Astrocyte (in vitro differentiated cells and primary cell): ENCODE measurements at regions not wholly inside any gene's neighbourhood (a gene's known extent, or its start where the extent isn't known, plus 50 kb on each side); places are given as distances from the start of the nearest gene placed in this dataset.

Experiments
- DNase-seq: peaks from one replicate; pipeline ENCODE4 v3.0.0-alpha.2; 2010; ENCODE audit warnings: low read depth
- FAIRE-seq: peaks from 2 replicates; lab custom pipeline; 2011; peaks lifted over from hg19 to GRCh38; lab: Jason Lieb, UNC
- H2AFZ ChIP-seq: 2 replicates; pipeline ENCODE4 v1.6.0; 2012; ENCODE audit warnings: low read depth, low read length, inconsistent platforms
- H3K27ac ChIP-seq: 2 replicates; pipeline ENCODE4 v1.5.1; 2011; ENCODE audit warnings: low read depth, low read length, inconsistent platforms
- H3K27me3 ChIP-seq: 2 replicates; pipeline ENCODE4 v1.6.0; 2011; ENCODE audit warnings: low read length, inconsistent platforms; ENCODE audit not compliant: insufficient read depth
- H3K36me3 ChIP-seq: 2 replicates; pipeline ENCODE4 v1.5.1; 2011; ENCODE audit warnings: low read length, inconsistent platforms; ENCODE audit not compliant: insufficient read depth
- H3K4me1 ChIP-seq: 2 replicates; pipeline ENCODE4 v1.5.1; 2011; ENCODE audit warnings: low read length, inconsistent platforms; ENCODE audit not compliant: insufficient read depth
- H3K4me2 ChIP-seq: 2 replicates; pipeline ENCODE4 v1.6.0; 2012; ENCODE audit warnings: low read length, inconsistent platforms
- H3K4me3 ChIP-seq: 2 replicates; pipeline ENCODE4 v1.5.1; 2011; ENCODE audit warnings: low read depth, mild to moderate bottlenecking, low read length, inconsistent platforms; ENCODE audit not compliant: insufficient read depth
- H3K79me2 ChIP-seq: 2 replicates; pipeline ENCODE4 v1.6.0; 2012; ENCODE audit warnings: mild to moderate bottlenecking, low read length, inconsistent platforms; ENCODE audit not compliant: insufficient read depth
- H3K9ac ChIP-seq: 2 replicates; pipeline ENCODE4 v1.6.0; 2012; ENCODE audit warnings: mild to moderate bottlenecking, low read length, inconsistent platforms
- H3K9me3 ChIP-seq: 2 replicates; pipeline ENCODE4 v1.5.1; 2012; ENCODE audit warnings: low read depth, mild to moderate bottlenecking, low read length, inconsistent platforms; ENCODE audit not compliant: insufficient read depth
- H4K20me1 ChIP-seq: 2 replicates; pipeline ENCODE4 v1.6.0; 2012; ENCODE audit warnings: low read length, inconsistent platforms; ENCODE audit not compliant: insufficient read depth
- H3K27ac Mint-ChIP-seq: one replicate; pipeline ENCODE4 v1.8.0; 2021; ENCODE audit warnings: mild to moderate bottlenecking, mixed read lengths; ENCODE audit not compliant: unreplicated experiment
- H3K27me3 Mint-ChIP-seq: one replicate; pipeline ENCODE4 v1.8.0; 2021; ENCODE audit warnings: low read depth, mixed read lengths; ENCODE audit not compliant: unreplicated experiment
- H3K36me3 Mint-ChIP-seq: one replicate; pipeline ENCODE4 v1.8.0; 2021; ENCODE audit warnings: low read depth, mixed read lengths; ENCODE audit not compliant: unreplicated experiment
- H3K4me1 Mint-ChIP-seq: one replicate; pipeline ENCODE4 v1.8.0; 2021; ENCODE audit warnings: low read depth, mixed read lengths; ENCODE audit not compliant: unreplicated experiment
- H3K4me3 Mint-ChIP-seq: one replicate; pipeline ENCODE4 v1.8.0; 2021; ENCODE audit warnings: mild to moderate bottlenecking, moderate library complexity, mixed read lengths; ENCODE audit not compliant: unreplicated experiment
- H3K9me3 Mint-ChIP-seq: one replicate; pipeline ENCODE4 v1.8.0; 2021; ENCODE audit warnings: mild to moderate bottlenecking, mixed read lengths; ENCODE audit not compliant: unreplicated experiment
- EZH2 ChIP-seq: IDR thresholded peaks from 2 replicates; pipeline ENCODE4 v1.6.1; 2012; ENCODE audit warnings: mild to moderate bottlenecking, low read length, inconsistent platforms; ENCODE audit not compliant: insufficient read depth
- TF ChIP-seq, protein P1 (sequence below): IDR thresholded peaks from 2 replicates; pipeline ENCODE4 v1.5.1; 2011; ENCODE audit warnings: low read depth, mild to moderate bottlenecking, inconsistent platforms, low read length, moderate library complexity; ENCODE audit not compliant: insufficient read depth

DNA sequence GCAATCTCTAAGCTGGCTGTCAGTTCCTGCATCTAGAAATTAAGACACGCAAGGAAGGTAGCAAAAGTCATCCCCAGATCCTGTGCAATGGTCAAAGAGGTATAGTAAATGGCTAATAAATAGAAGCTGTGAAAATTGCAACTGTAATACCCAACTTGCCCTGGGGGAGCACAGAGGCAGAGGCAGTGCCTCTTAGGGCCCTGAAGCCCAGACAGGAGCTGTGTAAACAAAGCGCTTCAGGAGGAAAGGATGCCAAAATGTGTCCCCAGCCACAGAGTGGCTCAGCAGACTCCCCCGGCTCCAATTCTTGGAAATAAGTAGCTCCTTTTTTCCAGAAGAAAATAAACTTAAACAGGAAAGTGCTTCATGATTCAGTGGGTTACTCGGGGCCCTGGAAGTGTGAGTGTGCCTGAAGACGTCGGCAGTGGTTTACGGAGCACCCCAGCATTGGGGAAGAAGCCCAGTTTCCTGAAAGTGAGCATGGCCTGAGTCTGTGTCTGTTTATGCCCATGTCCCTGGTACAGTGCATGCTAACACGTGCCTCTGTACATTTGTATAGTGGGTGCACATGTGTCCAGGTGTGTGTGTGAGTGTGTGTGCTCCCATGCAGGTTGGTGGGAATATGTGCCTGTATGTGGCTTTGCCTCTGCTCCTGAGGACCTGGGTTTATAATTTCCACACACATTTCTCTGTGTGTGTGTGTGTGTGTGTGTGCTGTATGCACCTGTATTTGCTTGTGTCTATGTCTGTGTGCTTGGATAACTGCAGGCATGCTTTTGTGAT, 246.7 kb downstream of the MAFB start:
- no peak for DNase-seq
- no peaks in the 10 kb centered on the region for H3K36me3 Mint-ChIP-seq
- H3K4me1 Mint-ChIP-seq, result peaks cover 18% of the 10 kb centered on the region
- Histone ChIP-seq H2AFZ (no peak overlapping the region), H3K27me3 (no peaks in the 10 kb centered on the region), H3K36me3 (no peaks in the 10 kb centered on the region), H3K4me1 (no peaks in the 10 kb centered on the region), H3K79me2 (no peaks in the 10 kb centered on the region), H3K4me3 (no peak overlapping the region), H3K9me3 (no peaks in the 10 kb centered on the region), H4K20me1 (no peaks in the 10 kb centered on the region), H3K9ac (no peak overlapping the region), H3K27ac (no peak overlapping the region), H3K4me2 (no peak overlapping the region)
- FAIRE-seq, result no peak
- H3K9me3 Mint-ChIP-seq, result no peaks in the 10 kb centered on the region
- H3K27me3 Mint-ChIP-seq, result peaks cover 3% of the 10 kb centered on the region
- no peak overlapping the region for H3K4me3 Mint-ChIP-seq
- no peak overlapping the region for H3K27ac Mint-ChIP-seq
- no peak for TF ChIP-seq EZH2
- TF ChIP-seq, protein P1, sequence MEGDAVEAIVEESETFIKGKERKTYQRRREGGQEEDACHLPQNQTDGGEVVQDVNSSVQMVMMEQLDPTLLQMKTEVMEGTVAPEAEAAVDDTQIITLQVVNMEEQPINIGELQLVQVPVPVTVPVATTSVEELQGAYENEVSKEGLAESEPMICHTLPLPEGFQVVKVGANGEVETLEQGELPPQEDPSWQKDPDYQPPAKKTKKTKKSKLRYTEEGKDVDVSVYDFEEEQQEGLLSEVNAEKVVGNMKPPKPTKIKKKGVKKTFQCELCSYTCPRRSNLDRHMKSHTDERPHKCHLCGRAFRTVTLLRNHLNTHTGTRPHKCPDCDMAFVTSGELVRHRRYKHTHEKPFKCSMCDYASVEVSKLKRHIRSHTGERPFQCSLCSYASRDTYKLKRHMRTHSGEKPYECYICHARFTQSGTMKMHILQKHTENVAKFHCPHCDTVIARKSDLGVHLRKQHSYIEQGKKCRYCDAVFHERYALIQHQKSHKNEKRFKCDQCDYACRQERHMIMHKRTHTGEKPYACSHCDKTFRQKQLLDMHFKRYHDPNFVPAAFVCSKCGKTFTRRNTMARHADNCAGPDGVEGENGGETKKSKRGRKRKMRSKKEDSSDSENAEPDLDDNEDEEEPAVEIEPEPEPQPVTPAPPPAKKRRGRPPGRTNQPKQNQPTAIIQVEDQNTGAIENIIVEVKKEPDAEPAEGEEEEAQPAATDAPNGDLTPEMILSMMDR, result no peak

DNA sequence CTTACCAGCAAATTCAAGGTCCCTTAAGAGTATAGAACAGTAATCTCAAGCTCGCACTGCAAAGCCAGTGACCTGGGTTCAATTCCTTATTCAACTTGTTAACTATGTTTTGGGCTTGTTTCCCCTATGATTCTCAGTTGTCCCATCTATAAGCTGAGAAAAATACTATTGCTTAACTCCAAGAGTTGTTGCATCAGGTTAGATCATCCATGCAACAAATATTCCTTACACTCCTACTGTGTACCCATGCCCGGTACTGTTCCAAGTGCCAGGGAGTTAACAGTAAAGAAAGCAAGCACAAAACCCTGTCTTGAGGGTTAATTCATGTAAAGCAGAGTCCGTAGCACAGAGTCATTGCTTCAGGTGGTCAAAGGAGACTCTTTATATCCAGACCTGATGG, 247.3 kb downstream of the MAFB start:
- Mint-ChIP-seq H3K27me3 (peaks cover 3% of the 10 kb centered on the region), H3K27ac (no peak overlapping the region), H3K9me3 (no peaks in the 10 kb centered on the region), H3K4me3 (no peak overlapping the region), H3K4me1 (peaks cover 14% of the 10 kb centered on the region), H3K36me3 (no peaks in the 10 kb centered on the region)
- H3K9ac ChIP-seq, result no peak overlapping the region
- no peaks in the 10 kb centered on the region for H3K79me2 ChIP-seq
- H3K4me2 ChIP-seq, result no peak overlapping the region
- no peaks in the 10 kb centered on the region for H3K9me3 ChIP-seq
- DNase-seq (no peak), FAIRE-seq (no peak)
- H3K27ac ChIP-seq, result no peak overlapping the region
- no peaks in the 10 kb centered on the region for H3K36me3 ChIP-seq
- H2AFZ ChIP-seq, result no peak overlapping the region
- no peaks in the 10 kb centered on the region for H3K4me1 ChIP-seq
- no peaks in the 10 kb centered on the region for H3K27me3 ChIP-seq
- H4K20me1 ChIP-seq, result no peaks in the 10 kb centered on the region
- H3K4me3 ChIP-seq, result no peak overlapping the region
- TF ChIP-seq EZH2, result no peak
- TF ChIP-seq, protein P1, result no peak

DNA sequence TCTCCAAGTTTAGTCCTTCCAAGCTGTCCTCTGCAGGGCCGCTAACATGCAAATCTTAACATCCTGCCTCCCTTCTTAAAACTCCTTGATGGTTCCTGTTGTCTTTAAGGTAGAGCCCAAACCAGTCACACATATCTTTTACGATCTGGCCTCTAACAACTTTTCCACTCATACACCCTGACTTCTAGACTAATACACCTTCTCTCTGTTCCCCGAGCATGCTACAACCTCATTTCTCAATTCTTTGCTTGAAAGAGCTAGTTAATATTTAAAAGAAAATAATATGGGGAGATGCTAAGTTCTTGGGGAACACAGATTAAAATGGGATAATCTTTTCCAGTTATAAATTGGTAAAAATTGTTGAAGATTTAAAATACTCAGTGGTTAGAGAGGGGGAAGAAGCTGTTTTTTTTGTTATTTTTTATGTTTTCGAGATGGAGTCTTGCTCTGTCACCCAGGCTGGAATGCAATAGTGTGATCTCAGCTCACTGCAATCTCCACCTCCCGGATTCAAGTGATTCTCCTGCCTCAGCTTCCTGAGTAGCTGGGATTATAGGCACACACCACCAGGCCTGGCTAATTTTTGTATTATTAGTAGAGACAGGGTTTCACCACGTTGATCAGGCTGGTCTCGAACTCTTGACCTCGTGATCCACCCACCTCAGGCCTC, 250.7 kb downstream of the MAFB start:
- H3K4me3 Mint-ChIP-seq, result no peak overlapping the region
- no peaks in the 10 kb centered on the region for H3K9me3 ChIP-seq
- no peaks in the 10 kb centered on the region for H3K27me3 ChIP-seq
- no peak for DNase-seq
- TF ChIP-seq, protein P1, result no peak
- TF ChIP-seq EZH2, result no peak
- H3K4me2 ChIP-seq, result no peak overlapping the region
- H3K4me1 ChIP-seq, result no peaks in the 10 kb centered on the region
- no peaks in the 10 kb centered on the region for H4K20me1 ChIP-seq
- H3K9ac ChIP-seq, result no peak overlapping the region
- no peak overlapping the region for H3K4me3 ChIP-seq
- no peaks in the 10 kb centered on the region for H3K79me2 ChIP-seq
- H3K27me3 Mint-ChIP-seq, result peaks cover 3% of the 10 kb centered on the region
- FAIRE-seq, result no peak
- no peak overlapping the region for H3K27ac ChIP-seq
- H2AFZ ChIP-seq, result no peak overlapping the region
- H3K4me1 Mint-ChIP-seq, result peaks cover 9% of the 10 kb centered on the region
- H3K9me3 Mint-ChIP-seq, result no peaks in the 10 kb centered on the region
- peak overlapping the region; percentile 92 for H3K27ac Mint-ChIP-seq
- H3K36me3 Mint-ChIP-seq, result no peaks in the 10 kb centered on the region
- no peaks in the 10 kb centered on the region for H3K36me3 ChIP-seq
